ENCODE measurements at regions not wholly inside any gene's neighbourhood (a gene's known extent, or its start where the extent isn't known, plus 50 kb on each side); places are given as distances from the start of the nearest gene placed in this dataset.
A peak's percentile ranks its signal among the peaks of the same experiment; 100 is the strongest.

DNA sequence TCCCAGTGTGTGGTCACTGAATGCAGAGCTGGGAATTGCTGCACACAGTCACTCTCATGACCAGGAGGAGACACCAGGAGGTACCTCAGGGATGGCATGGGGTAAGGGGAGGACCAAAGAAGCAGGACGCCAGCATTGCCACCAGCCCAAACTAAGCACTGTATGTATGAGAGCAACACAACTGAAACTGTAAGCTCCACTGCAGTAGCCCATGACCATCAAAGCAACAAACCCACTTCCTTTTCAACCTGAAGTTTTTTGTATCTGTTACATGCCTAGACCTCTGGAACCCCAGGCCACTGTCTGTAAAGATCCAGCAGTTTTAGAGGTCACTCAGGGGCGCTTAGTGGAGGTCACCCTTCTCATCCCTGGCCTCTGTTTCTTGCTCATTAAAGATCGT lies 164.3 kb downstream of the SETD4 start:
- no peak for DNase-seq (ENCODE audit: low spot score)

GRCh38 chr21:35895598-35895997 lies 164.7 kb downstream of the SETD4 start:
- DNase-seq (ENCODE audit: low spot score), result no peak

DNA sequence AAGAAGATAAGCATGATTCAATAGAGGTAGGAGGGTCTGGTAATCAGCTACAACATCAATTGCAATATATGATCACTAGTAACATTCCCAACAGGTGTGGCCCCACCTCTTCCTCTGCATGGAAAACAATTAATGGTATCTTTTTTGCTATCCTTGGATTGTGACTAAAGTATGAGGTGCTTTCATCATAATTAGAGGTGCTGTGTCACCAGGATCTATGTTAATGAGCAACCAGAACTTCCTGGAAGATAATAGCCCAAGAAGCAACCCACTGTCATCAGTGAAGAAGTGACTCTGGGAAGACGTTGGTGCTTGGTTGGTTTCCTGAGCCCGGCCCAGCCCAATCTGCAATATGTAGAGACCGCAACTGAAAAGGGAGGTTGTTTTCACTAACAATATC lies 167.2 kb downstream of the SETD4 start:
- no peak for DNase-seq (ENCODE audit: low spot score)

DNA sequence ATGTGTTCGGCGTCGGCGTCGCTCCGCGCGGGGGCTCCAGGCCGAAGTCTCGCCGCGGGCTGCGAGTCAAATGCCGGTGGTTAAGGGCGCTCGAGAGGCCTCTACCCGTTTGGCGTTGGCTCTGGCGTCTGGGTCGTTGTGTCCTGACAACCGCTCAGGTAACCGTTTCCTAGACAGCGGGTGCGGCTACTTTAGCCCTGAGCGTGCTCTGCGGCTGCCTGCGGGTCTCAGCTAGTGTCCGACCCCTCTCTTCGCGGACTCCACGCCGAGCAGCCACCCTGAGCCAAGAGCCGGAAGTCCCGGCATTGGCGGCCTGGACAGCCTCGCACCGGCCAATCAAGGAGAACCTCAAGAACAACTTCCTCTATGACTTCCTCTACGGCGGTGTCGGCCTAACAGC lies 173.4 kb downstream of the SETD4 start:
- no peak for DNase-seq (ENCODE audit: low spot score)

DNA sequence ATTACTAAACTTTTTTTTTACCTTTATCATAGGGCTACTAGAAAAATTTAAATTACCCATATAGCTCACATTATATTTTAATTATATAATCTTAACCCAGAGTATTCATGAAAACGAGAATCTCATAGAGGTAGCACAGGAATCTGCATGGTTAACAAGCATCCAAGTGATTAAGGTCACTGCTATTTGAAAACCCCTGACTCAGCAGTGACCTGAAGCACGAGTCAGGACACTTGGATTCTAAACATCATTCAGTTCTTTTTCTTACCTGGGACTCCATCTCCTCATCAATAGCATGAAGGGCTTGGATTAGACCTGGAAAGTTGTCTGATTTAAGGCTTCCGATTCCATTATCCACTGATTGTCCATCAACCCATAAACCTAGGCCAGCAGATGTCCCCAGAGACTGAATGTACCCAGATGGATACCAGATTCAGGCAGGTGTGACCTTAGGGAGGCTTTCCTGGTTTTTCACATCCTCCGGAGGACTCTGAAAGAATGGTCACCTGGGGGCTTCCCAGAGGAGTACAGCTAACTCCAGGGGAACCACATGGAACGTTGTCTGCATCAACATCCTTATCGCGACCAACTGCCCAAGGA lies 174.3 kb downstream of the SETD4 start:
- no peak for DNase-seq (ENCODE audit: low spot score)

DNA sequence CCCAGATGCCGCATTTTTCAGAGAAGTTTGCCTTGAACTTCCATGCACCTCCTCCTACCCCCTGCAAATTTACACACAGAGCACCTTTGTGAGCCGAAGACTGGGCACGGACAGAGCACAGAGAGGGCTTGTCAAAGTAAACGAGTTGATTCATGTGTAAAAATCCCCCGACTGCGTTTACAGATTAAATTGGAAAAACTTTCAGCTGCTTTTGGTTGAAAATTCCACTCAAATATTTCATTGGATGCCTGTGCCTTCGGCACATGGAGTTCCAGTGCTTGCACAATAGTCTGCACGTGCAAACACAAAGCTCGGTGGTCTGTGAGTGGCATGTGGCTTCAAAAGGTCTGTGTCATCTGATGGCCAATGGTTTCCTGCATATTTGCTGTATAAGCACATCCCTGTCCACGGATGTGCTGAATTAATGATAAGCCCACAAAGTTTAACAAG lies 177.5 kb downstream of the SETD4 start:
- no peak for DNase-seq (ENCODE audit: low spot score)

- DNase-seq (ENCODE audit: low spot score), result no peak
These were observed 186.9 kb downstream of the SETD4 start for GRCh38 chr21:35873441-35873840.

DNA sequence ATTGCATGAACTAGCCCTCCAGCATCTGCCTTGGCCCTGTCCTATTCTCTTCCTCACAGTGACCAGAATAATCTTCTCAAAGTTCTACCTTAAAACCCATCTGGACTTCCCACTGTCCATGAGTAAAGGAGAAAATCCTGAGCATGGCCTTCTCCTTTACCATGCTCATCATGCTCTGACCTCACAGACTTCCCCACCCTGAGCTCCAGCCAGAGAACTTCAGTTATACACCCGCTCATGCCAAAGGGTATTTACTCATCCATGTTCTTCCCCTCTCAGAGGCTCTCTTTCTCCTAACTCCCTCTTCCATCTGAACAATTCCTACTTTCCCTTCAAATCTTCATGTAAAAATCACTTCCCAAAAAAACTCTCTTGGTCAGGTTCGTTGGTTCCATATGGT lies 188.4 kb downstream of the SETD4 start:
- no peak for DNase-seq (ENCODE audit: low spot score)

DNA sequence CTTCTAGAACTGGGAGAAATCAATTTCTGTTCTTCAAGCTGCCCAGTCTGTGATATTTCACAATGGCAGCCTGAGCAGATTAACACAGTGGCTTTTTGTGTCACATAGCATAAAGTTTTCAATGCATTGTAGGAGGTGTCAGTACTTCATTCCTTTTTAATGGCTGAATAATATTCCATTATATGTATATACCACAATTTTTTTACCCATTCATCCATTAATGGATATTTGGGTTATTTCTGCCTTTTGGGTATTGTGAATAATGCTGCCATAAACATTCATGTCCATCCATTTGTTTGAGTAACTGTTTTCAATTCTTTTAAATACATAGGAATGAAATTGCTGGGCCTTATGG lies 191.5 kb downstream of the SETD4 start:
- no peak for DNase-seq (ENCODE audit: low spot score)

DNA sequence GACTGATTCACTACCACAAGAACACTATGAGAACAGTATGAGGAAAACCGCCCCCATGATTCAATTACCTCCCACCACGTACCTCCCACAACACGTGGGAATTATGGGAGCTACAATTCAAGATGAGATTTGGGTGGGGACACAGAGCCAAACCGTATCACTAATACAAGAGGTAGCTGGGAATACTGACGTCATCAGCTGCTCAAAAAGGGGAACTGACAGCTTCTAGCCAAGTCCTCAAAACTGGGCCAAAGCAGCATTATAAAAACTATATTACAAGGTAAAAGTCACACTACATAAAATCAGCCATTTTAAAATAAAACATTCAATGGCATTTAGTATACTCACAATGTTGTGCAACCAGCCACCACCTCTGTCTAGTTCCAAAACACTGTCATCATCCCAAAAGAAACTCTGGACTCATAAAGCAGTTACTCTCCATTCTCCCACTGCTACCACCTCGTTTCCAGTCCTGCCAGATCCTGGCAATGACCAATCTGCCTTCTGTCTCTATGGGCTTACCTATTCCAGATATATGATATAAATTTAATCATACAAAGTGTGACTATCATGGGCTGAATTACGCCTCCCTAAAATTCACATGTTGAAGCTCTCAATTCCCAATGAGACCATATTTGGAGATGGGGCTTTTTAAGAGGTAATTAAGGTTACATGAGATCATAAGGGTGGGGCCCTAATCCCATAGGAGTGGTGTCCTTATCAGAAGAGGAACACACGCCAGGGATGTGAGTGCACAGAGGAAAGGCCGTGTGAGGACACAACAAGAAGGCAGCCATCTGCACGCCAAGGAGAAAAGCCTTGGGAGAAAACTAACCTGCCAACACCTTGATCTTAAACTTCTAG lies 192.1 kb downstream of the SETD4 start:
- no peak for DNase-seq (ENCODE audit: low spot score)

DNA sequence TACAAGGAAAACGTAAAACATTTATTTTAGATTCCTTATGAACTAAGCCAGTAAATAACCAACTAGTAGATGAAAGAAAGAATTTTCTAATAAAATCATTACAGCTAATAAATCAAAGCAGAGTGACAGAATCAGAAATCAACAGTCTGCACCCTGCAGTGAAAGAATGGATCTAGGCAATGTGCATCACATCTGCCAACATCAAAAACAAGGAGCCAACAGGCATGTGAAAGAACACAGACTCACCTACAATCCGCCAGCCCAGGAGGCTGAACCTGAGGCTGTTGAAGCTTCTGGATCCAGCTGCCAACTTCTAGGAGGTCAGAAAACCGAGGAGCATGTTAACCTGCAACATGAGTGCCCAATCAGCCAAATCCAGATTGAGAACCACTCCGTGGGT lies 196.3 kb downstream of the SETD4 start:
- DNase-seq (ENCODE audit: low spot score), result no peak

- no peak for DNase-seq (ENCODE audit: low spot score)
These were observed 197.4 kb downstream of the SETD4 start for GRCh38 chr21:35862969-35863368.

DNA sequence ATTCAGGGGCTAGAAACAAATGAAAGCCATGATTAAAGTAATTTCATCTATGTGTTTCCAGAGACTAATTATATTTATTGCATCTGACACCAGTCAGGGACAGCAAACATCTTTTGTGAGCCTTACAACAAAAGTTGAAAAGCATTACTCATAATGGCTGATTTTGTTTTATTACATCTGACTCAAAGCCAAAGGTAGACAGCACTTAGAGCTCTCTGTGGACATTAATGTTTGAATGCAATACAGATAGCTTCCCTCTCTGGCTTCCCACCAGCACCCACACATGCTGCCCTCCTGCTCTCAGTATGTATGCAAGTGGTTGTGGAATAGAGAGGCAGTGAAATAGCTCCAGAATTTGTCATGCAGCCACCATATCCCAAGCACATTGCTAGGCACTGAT lies 198.7 kb downstream of the SETD4 start:
- DNase-seq (ENCODE audit: low spot score), result no peak

GRCh38 chr21:35860189-35860869 lies 200.0 kb downstream of the SETD4 start:
- DNase-seq (ENCODE audit: low spot score), result no peak

- no peak for DNase-seq (ENCODE audit: low spot score)
These were observed 200.6 kb downstream of the SETD4 start for GRCh38 chr21:35859677-35860076.

- DNase-seq (ENCODE audit: low spot score), result peak; percentile 20
These were observed 203.2 kb downstream of the SETD4 start for GRCh38 chr21:35857095-35857494.

- DNase-seq (ENCODE audit: low spot score), result no peak
These were observed 204.8 kb downstream of the SETD4 start for GRCh38 chr21:35855484-35855883.

DNA sequence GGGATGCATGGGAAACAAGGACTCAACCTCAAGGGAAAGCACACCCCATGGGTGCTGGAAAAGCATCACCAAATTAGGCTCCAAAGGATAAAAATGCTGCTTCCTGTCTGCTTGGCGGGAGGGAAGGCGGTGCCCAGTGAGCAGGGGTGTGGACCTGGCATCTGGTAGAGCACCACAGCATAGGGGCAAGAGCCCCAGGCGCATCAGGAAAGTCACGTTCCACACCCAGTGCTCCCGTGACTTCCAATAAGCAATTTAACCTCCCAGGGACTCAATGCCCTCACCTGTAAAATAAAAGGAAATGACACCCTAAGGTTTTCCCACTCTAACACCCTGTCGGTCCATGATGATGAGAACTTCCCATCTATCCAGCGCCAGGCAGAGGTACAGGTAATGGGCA lies 206.0 kb downstream of the SETD4 start:
- DNase-seq (ENCODE audit: low spot score), result no peak

DNA sequence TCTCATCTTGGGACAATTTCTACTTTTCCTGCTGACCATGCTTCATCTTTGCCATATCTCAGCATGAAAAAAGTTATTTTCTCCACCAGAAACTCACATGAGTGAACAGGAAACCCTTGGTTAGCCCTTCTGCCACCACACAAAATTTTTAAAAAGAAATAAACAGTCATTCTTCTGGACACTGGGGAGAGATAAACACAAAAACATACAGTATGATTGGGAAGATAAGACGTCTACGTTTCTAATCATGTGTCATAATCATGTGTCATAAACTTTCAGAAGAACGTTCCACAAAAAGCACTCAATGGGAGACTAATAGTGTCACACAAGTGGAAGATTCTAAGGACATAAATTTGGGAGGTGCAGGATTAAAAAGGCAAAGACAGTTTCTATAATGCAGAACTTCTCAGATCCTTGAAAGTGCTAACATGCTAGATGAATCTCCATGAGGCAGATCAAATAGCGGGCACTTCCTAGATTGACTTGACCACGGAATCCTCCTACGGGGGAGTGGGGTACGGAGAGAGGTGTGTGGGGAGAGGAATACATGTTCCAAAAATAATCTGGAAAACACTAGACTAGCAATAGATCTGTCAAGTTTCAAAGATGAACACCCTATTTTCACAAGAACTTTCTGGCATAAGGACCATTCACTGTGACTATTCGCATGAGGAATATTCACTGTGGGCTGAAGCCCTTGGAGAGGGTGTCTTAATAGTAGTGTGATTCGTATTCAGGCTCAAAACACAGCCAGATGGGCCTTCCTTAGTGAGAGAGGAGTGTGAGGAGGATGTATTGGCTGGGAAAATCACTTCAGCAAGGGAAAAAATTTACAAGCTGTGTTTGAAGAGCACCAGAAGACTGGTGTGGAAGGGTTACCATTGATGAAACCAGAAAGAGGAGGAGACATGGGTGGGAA lies 206.7 kb downstream of the SETD4 start:
- no peak for DNase-seq (ENCODE audit: low spot score)

DNA sequence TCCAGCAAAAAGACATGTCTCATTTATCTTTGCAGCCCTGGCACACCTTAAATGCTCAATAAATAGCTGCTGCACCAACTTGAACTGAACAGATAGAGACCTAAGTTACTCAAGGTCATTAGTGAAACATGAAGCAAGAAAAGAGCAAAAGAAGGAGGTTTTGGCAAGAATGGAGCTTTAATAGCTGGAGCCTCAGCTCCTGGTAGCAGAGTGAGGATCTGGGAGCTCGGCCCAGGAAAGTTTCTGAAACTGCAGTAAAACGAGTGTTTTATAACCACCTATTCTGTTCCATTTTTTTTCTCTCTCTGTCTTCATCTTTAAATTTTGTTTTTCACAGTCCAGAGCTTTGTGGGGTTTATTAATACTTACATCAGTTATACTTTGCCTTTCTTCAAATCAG lies 207.5 kb downstream of the SETD4 start:
- no peak for DNase-seq (ENCODE audit: low spot score)

DNA sequence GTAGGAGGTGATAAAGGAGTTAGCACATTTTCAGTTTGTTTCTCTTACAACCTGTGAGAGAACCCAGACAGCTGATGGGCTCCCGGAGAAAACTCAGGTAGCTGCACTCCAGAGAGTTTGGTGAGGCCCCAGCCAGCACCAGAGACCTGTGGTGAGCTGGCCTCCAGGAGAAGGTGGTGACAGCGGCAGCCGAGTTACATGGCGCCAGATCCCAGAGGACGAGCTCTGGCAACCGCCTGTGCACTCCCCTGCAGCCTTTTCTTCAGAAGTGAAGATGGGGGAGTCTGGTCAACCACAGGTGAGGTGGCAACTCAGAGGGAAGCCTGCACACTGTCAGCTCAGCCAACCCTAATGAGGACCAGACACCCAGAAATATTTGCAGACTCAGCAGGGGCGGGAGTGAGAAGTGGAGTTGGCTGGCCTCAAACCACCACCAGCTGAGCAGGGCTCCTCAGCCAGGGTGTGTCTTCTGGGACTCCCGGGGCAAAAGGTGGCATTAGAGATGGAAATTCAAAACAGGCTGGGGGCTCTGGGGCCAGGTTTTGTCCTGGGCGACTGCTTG lies 209.7 kb downstream of the SETD4 start:
- DNase-seq (ENCODE audit: low spot score), result no peak

DNA sequence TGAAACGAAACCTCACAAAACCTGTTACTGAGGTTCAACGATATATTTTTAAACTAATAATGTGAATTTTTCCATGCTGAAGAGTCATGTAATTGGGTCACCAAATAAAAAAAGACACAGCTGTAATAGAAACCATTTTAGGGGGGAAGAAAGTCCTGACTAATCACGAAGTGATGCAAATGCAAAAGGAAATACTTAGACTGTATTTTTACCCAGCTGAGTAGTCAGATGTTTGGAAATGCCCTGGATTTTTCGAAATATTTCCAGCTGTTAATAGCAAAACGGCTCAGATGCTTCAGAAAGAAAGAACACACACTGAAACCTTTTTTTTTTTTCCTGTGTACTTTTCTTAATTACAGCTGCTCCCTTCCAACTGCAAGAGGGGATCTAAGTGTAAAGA lies 210.3 kb downstream of the SETD4 start:
- no peak for DNase-seq (ENCODE audit: low spot score)
